ENCODE measurements at regions not wholly inside any gene's neighbourhood (a gene's known extent, or its start where the extent isn't known, plus 50 kb on each side); places are given as distances from the start of the nearest gene placed in this dataset.
"Not testable (repeated sequence)": the region's sequence is repeated elsewhere in the genome, so short reads cannot be mapped to it uniquely, and the experiment has no call there.

DNA sequence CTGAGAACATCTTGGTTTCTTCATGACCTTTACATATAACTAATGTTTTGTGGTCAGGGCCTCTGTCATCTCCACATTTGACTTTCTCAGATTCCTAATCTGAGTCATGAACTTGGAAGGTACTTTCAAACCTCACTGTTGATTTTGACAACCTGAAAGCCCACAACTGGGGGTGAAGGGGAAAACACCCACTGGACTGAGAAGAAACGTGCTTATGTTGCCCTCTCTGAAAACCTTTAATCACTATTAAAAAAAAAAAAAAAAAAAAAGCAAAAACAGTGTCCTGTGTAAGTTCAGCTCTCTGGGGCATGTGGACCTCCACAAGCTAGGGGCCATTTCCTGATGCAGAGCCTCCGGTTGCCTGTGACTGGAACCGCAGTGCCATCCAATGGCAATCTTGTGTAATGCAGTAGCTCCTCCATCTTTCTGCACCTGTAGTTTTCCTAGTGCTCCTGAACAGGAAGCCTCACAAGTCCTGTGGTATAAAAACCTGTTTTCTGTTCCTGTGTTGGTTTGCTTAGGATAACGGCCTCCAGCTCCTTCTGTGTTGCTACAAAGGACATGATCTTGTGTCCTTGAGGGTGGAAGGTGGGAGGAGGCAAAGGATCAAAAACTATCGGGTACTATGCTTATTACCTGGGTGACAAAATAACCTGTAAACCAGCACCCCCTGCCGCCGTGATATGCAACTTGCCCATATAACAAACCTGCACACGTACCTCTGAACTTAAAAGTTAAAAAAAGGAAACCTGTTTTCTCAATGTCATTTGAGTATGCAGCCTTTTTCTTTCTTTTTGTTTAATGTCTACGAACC is 124.5 kb downstream of the ZNF648 start:
- DNase-seq (ENCODE audit: extremely low spot score), result peak; percentile 83
- ChIA-PET POLR2A (no interaction called here), CTCF (interaction anchor here (0.6 to 1.7 kb wide), 15 partner anchors 9 to 873 kb away, joined by 3 to 19 read pairs (median 4); no protein-coding TSS in a partner anchor)

DNA sequence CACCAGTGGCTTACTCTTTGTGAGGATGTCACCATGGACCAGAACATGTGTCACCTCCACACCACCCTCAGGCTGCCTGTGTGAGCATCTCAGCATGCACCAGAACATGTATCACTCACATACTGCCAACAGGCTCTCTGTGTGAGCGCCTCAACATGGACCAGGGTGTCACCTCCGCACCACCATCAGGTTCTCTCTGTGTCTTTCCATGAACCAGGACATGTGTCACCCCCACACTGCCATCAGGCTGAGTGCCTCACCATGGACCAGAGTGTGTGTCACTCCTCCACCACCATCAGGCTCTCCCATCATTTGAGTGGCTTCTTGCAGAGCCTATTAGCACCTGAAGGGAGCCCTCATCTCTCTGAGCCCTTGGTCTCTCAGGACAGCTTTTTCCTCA is 125.2 kb downstream of the ZNF648 start:
- CTCF ChIA-PET, result interaction anchor here (0.6 to 1.7 kb wide), 10 partner anchors 9 to 746 kb away, joined by 3 to 19 read pairs (median 4); no protein-coding TSS in a partner anchor
- no peak for TF ChIP-seq L3MBTL2 (conservative IDR thresholded peaks at IDR 0.05)
- no peak for DNase-seq (ENCODE audit: extremely low spot score)
- POLR2A ChIA-PET, result no interaction called here

More for the DNA sequence above, 124.5 kb downstream of the ZNF648 start:
- TF ChIP-seq NFRKB (IDR thresholded peaks at IDR 0.05) (no peak), FOXM1 (IDR thresholded peaks at IDR 0.05; ENCODE audit: borderline replicate concordance) (no peak), FOXK2 (IDR thresholded peaks at IDR 0.05) (no peak), LEF1 (IDR thresholded peaks at IDR 0.05; ENCODE audit: borderline replicate concordance) (no peak), TARDBP (IDR thresholded peaks at IDR 0.05) (no peak), HDGF (IDR thresholded peaks at IDR 0.05; ENCODE audit: borderline replicate concordance) (no peak), SUZ12 (IDR thresholded peaks at IDR 0.05) (no peak), BHLHE40 (IDR thresholded peaks at IDR 0.05; ENCODE audit: borderline replicate concordance) (no peak), ZNF384 (IDR thresholded peaks at IDR 0.05) (no peak), ELF4 (IDR thresholded peaks at IDR 0.05) (no peak)

DNA sequence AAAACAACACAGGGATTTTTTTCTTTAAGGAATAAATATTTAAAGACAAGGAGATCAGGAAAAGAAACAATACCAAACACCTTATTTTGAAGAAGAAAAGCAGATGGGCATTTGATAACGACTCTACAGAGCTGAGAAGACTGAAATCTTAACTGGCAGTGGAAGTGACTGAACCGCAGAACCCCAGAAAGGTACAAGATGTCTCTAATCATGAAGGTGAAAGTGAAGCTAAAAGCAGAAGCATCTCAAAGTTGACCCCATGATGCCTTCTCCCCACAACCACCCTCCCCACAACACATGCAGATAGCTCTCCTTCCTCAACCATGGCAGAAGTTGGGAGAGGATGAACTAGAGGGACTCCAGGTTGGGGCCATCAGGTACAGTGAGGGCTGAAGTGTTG is 129.6 kb downstream of the ZNF648 start:
- TF ChIP-seq FOXA1 (IDR thresholded peaks at IDR 0.05) (no peak), L3MBTL2 (conservative IDR thresholded peaks at IDR 0.05) (no peak), TARDBP (IDR thresholded peaks at IDR 0.05) (no peak), FOXM1 (IDR thresholded peaks at IDR 0.05; ENCODE audit: borderline replicate concordance) (no peak), BHLHE40 (IDR thresholded peaks at IDR 0.05; ENCODE audit: borderline replicate concordance) (no peak), ZNF384 (IDR thresholded peaks at IDR 0.05) (no peak), CTBP1 (IDR thresholded peaks at IDR 0.05; ENCODE audit: borderline replicate concordance) (no peak), SUZ12 (IDR thresholded peaks at IDR 0.05) (no peak), PKNOX1 (IDR thresholded peaks at IDR 0.05) (no peak), SP1 (IDR thresholded peaks at IDR 0.05) (no peak), ELF4 (IDR thresholded peaks at IDR 0.05) (no peak), ARNT (IDR thresholded peaks at IDR 0.05) (no peak), LEF1 (IDR thresholded peaks at IDR 0.05; ENCODE audit: borderline replicate concordance) (no peak), NFRKB (IDR thresholded peaks at IDR 0.05) (no peak), FOXK2 (IDR thresholded peaks at IDR 0.05) (no peak), HDGF (IDR thresholded peaks at IDR 0.05; ENCODE audit: borderline replicate concordance) (no peak)

DNA sequence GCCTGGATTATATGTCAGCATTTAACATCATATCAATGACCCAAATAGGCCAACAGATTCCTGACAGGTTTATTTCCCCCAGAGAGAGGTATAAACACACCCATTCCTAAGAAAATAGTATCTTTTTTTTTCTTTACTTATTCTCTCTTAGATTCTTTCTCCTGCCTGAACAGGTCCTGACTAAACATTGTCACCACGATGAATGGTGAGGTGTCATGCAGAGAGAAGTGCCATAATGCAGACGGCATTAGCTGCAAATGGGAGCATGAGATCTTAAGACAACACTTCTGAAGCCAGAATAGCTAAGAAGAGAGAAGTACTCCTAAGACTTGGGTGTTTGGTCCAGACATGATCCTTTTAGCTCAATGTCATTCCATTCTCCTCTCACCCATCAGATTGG is 131.3 kb downstream of the ZNF648 start:
- POLR2A ChIA-PET, result no interaction called here
- CTCF ChIA-PET, result no interaction called here
- no peak for DNase-seq (ENCODE audit: extremely low spot score)
- TF ChIP-seq LEF1 (IDR thresholded peaks at IDR 0.05; ENCODE audit: borderline replicate concordance) (no peak), CTBP1 (IDR thresholded peaks at IDR 0.05; ENCODE audit: borderline replicate concordance) (no peak), BHLHE40 (IDR thresholded peaks at IDR 0.05; ENCODE audit: borderline replicate concordance) (no peak), ELF4 (IDR thresholded peaks at IDR 0.05) (no peak)

More for the DNA sequence above, 129.6 kb downstream of the ZNF648 start:
- CTCF ChIA-PET, result no interaction called here
- no peak for DNase-seq (ENCODE audit: extremely low spot score)
- POLR2A ChIA-PET, result no interaction called here

DNA sequence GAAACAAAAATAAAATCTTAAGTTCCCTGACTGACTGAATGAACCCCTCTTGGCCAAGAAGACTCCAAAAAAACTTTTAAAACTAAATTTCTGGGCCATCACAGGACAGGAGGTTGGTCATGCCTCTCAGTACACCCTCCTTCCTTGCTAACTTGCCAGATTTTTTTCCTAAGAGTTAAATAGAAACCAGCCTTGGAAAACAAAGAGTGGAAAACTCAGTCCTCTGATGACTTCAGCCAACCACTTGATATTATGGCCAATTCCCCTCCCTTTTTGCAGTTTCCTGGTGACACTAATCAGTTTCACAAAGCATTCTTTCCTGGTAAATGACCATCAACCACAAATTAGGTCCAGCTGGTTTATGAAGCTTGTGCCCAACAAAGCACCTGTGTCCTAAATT is 134.8 kb downstream of the ZNF648 start:
- POLR2A ChIA-PET, result no interaction called here
- DNase-seq (ENCODE audit: extremely low spot score), result no peak
- CTCF ChIA-PET, result interaction anchor here (1.8 kb wide), 1 partner anchor 10 kb away, joined by 4 read pairs; no protein-coding TSS in a partner anchor
- TF ChIP-seq FOXA1 (IDR thresholded peaks at IDR 0.05) (no peak), TARDBP (IDR thresholded peaks at IDR 0.05) (no peak), ARNT (IDR thresholded peaks at IDR 0.05) (no peak), SUZ12 (IDR thresholded peaks at IDR 0.05) (no peak), NFRKB (IDR thresholded peaks at IDR 0.05) (no peak), FOXK2 (IDR thresholded peaks at IDR 0.05) (no peak), SP1 (IDR thresholded peaks at IDR 0.05) (no peak), L3MBTL2 (conservative IDR thresholded peaks at IDR 0.05) (no peak), LEF1 (IDR thresholded peaks at IDR 0.05; ENCODE audit: borderline replicate concordance) (no peak), ELF4 (IDR thresholded peaks at IDR 0.05) (no peak)

- POLR2A ChIA-PET; DNase-seq (ENCODE audit: extremely low spot score); CTCF ChIA-PET: not testable (repeated sequence)
Observed at GRCh38 chr1:181924034-181924433, 137.5 kb downstream of the ZNF648 start.

GRCh38 chr1:181919542-181919941 is 142.0 kb downstream of the ZNF648 start:
- TF ChIP-seq BHLHE40 (IDR thresholded peaks at IDR 0.05; ENCODE audit: borderline replicate concordance) (no peak), PKNOX1 (IDR thresholded peaks at IDR 0.05) (no peak), ELF4 (IDR thresholded peaks at IDR 0.05) (no peak), FOXM1 (IDR thresholded peaks at IDR 0.05; ENCODE audit: borderline replicate concordance) (no peak), LEF1 (IDR thresholded peaks at IDR 0.05; ENCODE audit: borderline replicate concordance) (no peak), SUZ12 (IDR thresholded peaks at IDR 0.05) (no peak), NFRKB (IDR thresholded peaks at IDR 0.05) (no peak), ZNF384 (IDR thresholded peaks at IDR 0.05) (no peak), ARNT (IDR thresholded peaks at IDR 0.05) (no peak), SP1 (IDR thresholded peaks at IDR 0.05) (no peak), CTBP1 (IDR thresholded peaks at IDR 0.05; ENCODE audit: borderline replicate concordance) (no peak)
- ChIA-PET POLR2A (no interaction called here), CTCF (no interaction called here)
- no peak for DNase-seq (ENCODE audit: extremely low spot score)

All from HEK293T (cell line).